Endodermal cell (in vitro differentiated cells): ENCODE measurements at regions not wholly inside any gene's neighbourhood (a gene's known extent, or its start where the extent isn't known, plus 50 kb on each side); places are given as distances from the start of the nearest gene placed in this dataset.

Experiments
- DNase-seq: peaks from one replicate; pipeline ENCODE4 v3.0.0-alpha.2; 2017
- H3K27ac ChIP-seq: 2 replicates; pipeline ENCODE4 v1.5.1; 2013; ENCODE audit warnings: mild to moderate bottlenecking, low read depth, low read length, moderate library complexity
- H3K27me3 ChIP-seq: 2 replicates; pipeline ENCODE4 v1.6.1; 2013; ENCODE audit warnings: mild to moderate bottlenecking, low read length, moderate library complexity; ENCODE audit not compliant: insufficient read depth, control insufficient read depth, poor library complexity, severe bottlenecking
- H3K36me3 ChIP-seq: 2 replicates; pipeline ENCODE4 v1.7.0; 2013; ENCODE audit warnings: mild to moderate bottlenecking, low read length, moderate library complexity; ENCODE audit not compliant: control insufficient read depth, insufficient read depth
- H3K4me1 ChIP-seq: one replicate; pipeline ENCODE4 v1.7.0; 2013; ENCODE audit warnings: low read length; ENCODE audit not compliant: control insufficient read depth, insufficient read depth
- H3K4me3 ChIP-seq: 2 replicates; pipeline ENCODE4 v1.5.1; 2013; ENCODE audit warnings: mild to moderate bottlenecking, low read length, moderate library complexity
- H3K9ac ChIP-seq: 2 replicates; pipeline ENCODE4 v1.6.1; 2013; ENCODE audit warnings: mild to moderate bottlenecking, low read length, moderate library complexity; ENCODE audit not compliant: poor library complexity, severe bottlenecking; ENCODE audit errors: extremely low read depth
- H3K9me3 ChIP-seq: 2 replicates; pipeline ENCODE4 v1.6.1; 2013; ENCODE audit warnings: mild to moderate bottlenecking, low read length, moderate library complexity; ENCODE audit not compliant: control insufficient read depth
- H3K27ac Mint-ChIP-seq: 2 replicates; pipeline ENCODE4 v1.8.0; 2020; ENCODE audit warnings: mixed read lengths
- H3K27me3 Mint-ChIP-seq: 2 replicates; pipeline ENCODE4 v1.8.0; 2021; ENCODE audit warnings: mild to moderate bottlenecking, mixed read lengths; ENCODE audit not compliant: insufficient read depth
- H3K36me3 Mint-ChIP-seq: 2 replicates; pipeline ENCODE4 v1.8.0; 2020; ENCODE audit warnings: low read depth, mixed read lengths
- H3K4me1 Mint-ChIP-seq: 2 replicates; pipeline ENCODE4 v1.8.0; 2020; ENCODE audit warnings: mixed read lengths
- H3K4me3 Mint-ChIP-seq: 2 replicates; pipeline ENCODE4 v1.8.0; 2020; ENCODE audit warnings: mild to moderate bottlenecking, moderate library complexity, mixed read lengths
- H3K9me3 Mint-ChIP-seq: 2 replicates; pipeline ENCODE4 v1.8.0; 2020; ENCODE audit warnings: mild to moderate bottlenecking, mixed read lengths
- CTCF ChIP-seq: fragments of 200-600 bp; sonication (generic); conservative IDR thresholded peaks from 2 replicates; pipeline ENCODE4 v1.5.0; 2021; ENCODE audit warnings: antibody characterized with exemption, mild to moderate bottlenecking
- WGBS, 2 experiments: methylation state at CpG; one replicate each; pipeline versions ENCODE4 v1.1.5 to v1.1.7; 2013; ENCODE audit warnings: missing lambda C conversion rate in 2 of 2, mixed read lengths in 1 of 2; ENCODE audit not compliant: insufficient coverage in 1 of 2, insufficient read length in 1 of 2; 5-methylcytosine and 5-hydroxymethylcytosine counted together

- 83 to 93% methylated on average over 2 of the region's 2 CpGs for whole genome bisulfite sequencing, 2 experiments
- H3K27ac ChIP-seq: no peak overlapping the region
These were observed 168.1 kb upstream of the NOVA1 start for GRCh38 chr14:26765768-26766520.

GRCh38 chr14:26766726-26767125 lies 168.9 kb upstream of the NOVA1 start:
- 90% methylated on average over 1 of the region's 1 CpG; no CpG with 5 or more reads in 1 of the 2 experiments for WGBS, 2 experiments
- no peak overlapping the region for H3K4me3 ChIP-seq
- Mint-ChIP-seq H3K9me3 (no peaks in the 10 kb centered on the region), H3K36me3 (no peaks in the 10 kb centered on the region), H3K27ac (no peak overlapping the region), H3K4me1 (no peaks in the 10 kb centered on the region), H3K4me3 (no peak overlapping the region), H3K27me3 (no peaks in the 10 kb centered on the region)
- H3K9ac ChIP-seq: no peak overlapping the region
- no peak for DNase-seq
- H3K36me3 ChIP-seq: no peaks in the 10 kb centered on the region
- no peak overlapping the region for H3K27ac ChIP-seq
- H3K4me1 ChIP-seq: no peaks in the 10 kb centered on the region
- H3K9me3 ChIP-seq: no peaks in the 10 kb centered on the region
- no peak for TF ChIP-seq CTCF
- no peaks in the 10 kb centered on the region for H3K27me3 ChIP-seq

More at GRCh38 chr14:26765768-26766520, 168.1 kb upstream of the NOVA1 start:
- no peak for DNase-seq
- no peaks in the 10 kb centered on the region for H3K4me1 ChIP-seq
- TF ChIP-seq CTCF: no peak
- Mint-ChIP-seq H3K4me1 (no peaks in the 10 kb centered on the region), H3K27ac (no peak overlapping the region), H3K27me3 (no peaks in the 10 kb centered on the region), H3K36me3 (no peaks in the 10 kb centered on the region), H3K4me3 (no peak overlapping the region), H3K9me3 (no peaks in the 10 kb centered on the region)
- H3K27me3 ChIP-seq: no peaks in the 10 kb centered on the region
- no peaks in the 10 kb centered on the region for H3K36me3 ChIP-seq
- no peak overlapping the region for H3K4me3 ChIP-seq
- no peaks in the 10 kb centered on the region for H3K9me3 ChIP-seq
- H3K9ac ChIP-seq: no peak overlapping the region

- DNase-seq: no peak
- H3K4me1 ChIP-seq: no peaks in the 10 kb centered on the region
- Mint-ChIP-seq H3K4me3 (no peak overlapping the region), H3K9me3 (no peaks in the 10 kb centered on the region), H3K27me3 (no peaks in the 10 kb centered on the region), H3K4me1 (peaks cover 12% of the 10 kb centered on the region), H3K36me3 (no peaks in the 10 kb centered on the region), H3K27ac (no peak overlapping the region)
- H3K27me3 ChIP-seq: no peaks in the 10 kb centered on the region
- no peaks in the 10 kb centered on the region for H3K9me3 ChIP-seq
- WGBS, 2 experiments: 86 to 92% methylated on average over 2 to 5 of the region's 5 CpGs
- no peak for TF ChIP-seq CTCF
- H3K36me3 ChIP-seq: no peaks in the 10 kb centered on the region
- no peak overlapping the region for H3K27ac ChIP-seq
- no peak overlapping the region for H3K4me3 ChIP-seq
- H3K9ac ChIP-seq: no peak overlapping the region
These were observed 176.2 kb upstream of the NOVA1 start for GRCh38 chr14:26773906-26774593.
